GM13976 (cell line): ENCODE measurements at regions not wholly inside any gene's neighbourhood (a gene's known extent, or its start where the extent isn't known, plus 50 kb on each side); places are given as distances from the start of the nearest gene placed in this dataset.

Source experiments
- DNase-seq: peaks from one replicate; pipeline ENCODE4 v3.0.0; 2012; ENCODE audit warnings: low spot score
- in situ Hi-C: fragments of 300-500 bp; cut with MboI; formaldehyde crosslinking; loops from one replicate; pipeline ENCODE4 v1.12.0; 2022; ENCODE audit warnings: low sequenced_read_pairs, mixed read lengths, inconsistent platforms; ENCODE audit not compliant: unreplicated experiment
- TF ChIP-seq, protein P1 (sequence below): IDR thresholded peaks from 2 replicates; pipeline ENCODE4 v1.5.1; 2012; ENCODE audit warnings: borderline replicate concordance, mild to moderate bottlenecking; ENCODE audit not compliant: insufficient read depth; ENCODE audit errors: extremely low read depth, missing control alignments, control extremely low read depth

DNA sequence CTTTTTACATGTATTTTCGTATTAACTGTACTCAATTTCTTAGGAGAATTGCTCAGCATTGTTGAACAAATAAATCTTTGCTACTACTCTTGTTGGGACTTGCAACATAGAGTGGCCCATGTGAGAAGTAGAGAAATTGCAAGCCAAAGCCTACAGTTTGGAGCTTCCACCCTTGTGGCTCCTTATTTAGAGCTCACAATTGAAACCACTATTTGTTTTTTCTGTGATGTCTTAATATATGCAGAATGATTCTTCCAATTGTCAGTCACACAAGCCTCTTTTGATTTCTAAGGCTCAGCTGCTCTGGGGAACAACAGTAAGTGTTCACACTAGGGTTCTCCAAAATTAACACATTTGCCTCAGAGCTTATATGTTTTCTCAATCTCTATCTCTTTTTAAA, 60.2 kb upstream of the GALNT13 start:
- in situ Hi-C loops: no loop called here
- no peak for DNase-seq
- TF ChIP-seq, protein P1, sequence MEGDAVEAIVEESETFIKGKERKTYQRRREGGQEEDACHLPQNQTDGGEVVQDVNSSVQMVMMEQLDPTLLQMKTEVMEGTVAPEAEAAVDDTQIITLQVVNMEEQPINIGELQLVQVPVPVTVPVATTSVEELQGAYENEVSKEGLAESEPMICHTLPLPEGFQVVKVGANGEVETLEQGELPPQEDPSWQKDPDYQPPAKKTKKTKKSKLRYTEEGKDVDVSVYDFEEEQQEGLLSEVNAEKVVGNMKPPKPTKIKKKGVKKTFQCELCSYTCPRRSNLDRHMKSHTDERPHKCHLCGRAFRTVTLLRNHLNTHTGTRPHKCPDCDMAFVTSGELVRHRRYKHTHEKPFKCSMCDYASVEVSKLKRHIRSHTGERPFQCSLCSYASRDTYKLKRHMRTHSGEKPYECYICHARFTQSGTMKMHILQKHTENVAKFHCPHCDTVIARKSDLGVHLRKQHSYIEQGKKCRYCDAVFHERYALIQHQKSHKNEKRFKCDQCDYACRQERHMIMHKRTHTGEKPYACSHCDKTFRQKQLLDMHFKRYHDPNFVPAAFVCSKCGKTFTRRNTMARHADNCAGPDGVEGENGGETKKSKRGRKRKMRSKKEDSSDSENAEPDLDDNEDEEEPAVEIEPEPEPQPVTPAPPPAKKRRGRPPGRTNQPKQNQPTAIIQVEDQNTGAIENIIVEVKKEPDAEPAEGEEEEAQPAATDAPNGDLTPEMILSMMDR: no peak

DNA sequence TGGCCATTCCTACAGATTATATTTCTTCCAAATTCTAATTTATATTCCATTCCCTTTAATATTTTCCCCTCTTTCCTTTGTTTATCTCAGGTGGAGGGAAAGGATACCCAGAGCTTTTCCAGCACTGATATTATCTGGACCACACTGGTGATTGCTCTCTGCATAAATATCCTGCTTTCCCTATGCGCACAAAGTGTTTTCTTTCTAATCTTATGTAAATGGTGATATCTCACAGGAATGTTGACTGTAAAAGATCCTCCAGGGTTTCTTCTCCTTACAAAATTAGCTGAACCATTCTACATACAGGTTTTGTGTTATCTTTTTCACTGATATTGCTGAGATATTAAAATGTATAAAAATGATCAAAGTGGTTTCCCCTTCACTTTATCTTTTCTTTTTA, 59.1 kb upstream of the GALNT13 start:
- TF ChIP-seq, protein P1: no peak
- in situ Hi-C loops: no loop called here
- DNase-seq: no peak

DNA sequence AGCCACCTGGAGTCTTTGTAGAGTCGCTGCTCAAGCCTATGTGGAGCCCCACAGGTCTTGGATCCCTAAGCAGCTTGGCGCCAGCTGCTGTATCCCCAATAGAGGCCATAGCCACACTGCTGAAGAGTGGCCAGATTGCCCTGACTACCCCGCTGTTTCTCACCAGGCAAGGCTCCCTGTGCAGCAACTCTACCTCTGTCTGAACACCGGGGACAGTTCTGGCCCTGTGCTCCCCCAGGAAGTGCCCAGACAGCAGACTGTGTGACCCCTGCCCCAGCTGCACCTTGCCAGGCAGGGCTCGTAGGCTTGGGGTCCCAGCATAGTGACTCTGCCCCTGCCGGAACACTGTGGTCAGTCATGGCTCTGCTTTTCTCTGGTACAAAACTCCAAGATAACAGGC, 53.5 kb upstream of the GALNT13 start:
- DNase-seq: no peak
- TF ChIP-seq, protein P1: no peak
- in situ Hi-C loops: no loop called here

DNA sequence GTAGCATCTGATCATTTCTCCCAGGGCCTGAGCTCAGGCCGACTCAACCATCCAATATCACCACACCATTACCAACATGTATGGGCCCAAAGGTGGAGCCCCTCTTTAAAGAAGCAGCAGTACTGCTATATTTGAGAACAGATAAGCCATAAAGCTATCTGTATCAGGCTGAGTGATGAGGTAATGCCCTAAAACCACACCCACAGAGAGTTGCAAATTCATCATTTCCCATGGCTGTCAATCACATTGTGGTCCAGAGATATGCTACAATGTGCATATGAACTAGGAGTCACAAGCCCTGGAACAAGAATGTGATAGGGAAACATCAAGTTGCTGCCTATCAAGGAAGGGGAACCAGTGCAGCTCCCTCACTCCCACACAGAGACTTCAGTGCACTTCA, 52.6 kb upstream of the GALNT13 start:
- in situ Hi-C loops: no loop called here
- DNase-seq: no peak
- TF ChIP-seq, protein P1: no peak

DNA sequence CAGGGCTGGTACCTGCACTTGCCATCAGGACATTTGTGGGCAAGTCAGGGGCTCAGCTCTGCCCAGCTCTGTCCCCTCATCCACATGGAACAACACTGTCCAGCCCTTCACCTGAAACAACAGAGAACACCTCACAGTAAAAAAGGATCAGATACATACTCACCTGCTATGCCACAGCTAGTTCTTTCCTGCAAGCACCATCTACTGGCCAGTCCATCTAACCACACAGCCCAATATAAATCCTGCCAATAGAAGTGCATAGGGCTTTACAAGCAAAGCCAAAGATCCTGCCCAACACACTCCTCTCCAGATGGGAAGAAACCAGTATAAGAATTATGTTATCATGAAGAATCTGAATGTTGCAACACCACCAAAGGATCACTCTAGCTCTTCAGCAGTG, 52.2 kb upstream of the GALNT13 start:
- TF ChIP-seq, protein P1: no peak
- DNase-seq: no peak
- in situ Hi-C loops: no loop called here
